Testis (tissue), 2 donors: ENCODE measurements at regions not wholly inside any gene's neighbourhood (a gene's known extent, or its start where the extent isn't known, plus 50 kb on each side); places are given as distances from the start of the nearest gene placed in this dataset.
A peak's percentile ranks its signal among the peaks of the same experiment; 100 is the strongest.

Source experiments
- DNase-seq: peaks from one replicate; pipeline ENCODE4 v3.0.0-alpha.2; 2019
- H3K27ac ChIP-seq, 2 donors: fragments of 200-600 bp; sonication (generic); one replicate each; pipeline ENCODE4 v1.5.1; 2019
- H3K27me3 ChIP-seq: fragments of 200-600 bp; sonication (generic); one replicate; pipeline ENCODE4 v1.5.1; 2019
- H3K36me3 ChIP-seq: fragments of 200-600 bp; sonication (generic); one replicate; pipeline ENCODE4 v1.5.1; 2017; ENCODE audit warnings: low read depth; ENCODE audit errors: missing control alignments
- H3K4me1 ChIP-seq: fragments of 200-600 bp; sonication (generic); one replicate; pipeline ENCODE4 v1.5.1; 2019
- H3K4me3 ChIP-seq, 2 donors: fragments of 200-600 bp; sonication (generic); one replicate each; pipeline ENCODE4 v1.5.1; 2017 to 2019
- H3K9me3 ChIP-seq: fragments of 200-600 bp; sonication (generic); one replicate; pipeline ENCODE4 v1.5.1; 2017
- CTCF ChIP-seq, 3 experiments: fragments of 450-650 bp in 2 of 3; fragments of 200-600 bp in 1 of 3; sonication (generic) in 1 of 3; IDR thresholded peaks; one replicate each; pipeline ENCODE4 v1.5.1; 2016 to 2019; ENCODE audit warnings: antibody characterized with exemption in 3 of 3, mild to moderate bottlenecking in 2 of 3, moderate library complexity in 1 of 3
- POLR2A ChIP-seq: fragments of 450-650 bp; IDR thresholded peaks from one replicate; pipeline ENCODE4 v1.6.1; 2017; ENCODE audit warnings: antibody characterized with exemption, mild to moderate bottlenecking, moderate library complexity
- WGBS, 2 donors: methylation state at CpG; one replicate each; pipeline ENCODE4 v1.1.5; 2018; 5-methylcytosine and 5-hydroxymethylcytosine counted together
- intact Hi-C: fragments of 100-400 bp; cut with DNase I; formaldehyde crosslinking; loops from one replicate; pipeline ENCODE4 v1.15.1; 2023; ENCODE audit warnings: low total_unique reads

DNA sequence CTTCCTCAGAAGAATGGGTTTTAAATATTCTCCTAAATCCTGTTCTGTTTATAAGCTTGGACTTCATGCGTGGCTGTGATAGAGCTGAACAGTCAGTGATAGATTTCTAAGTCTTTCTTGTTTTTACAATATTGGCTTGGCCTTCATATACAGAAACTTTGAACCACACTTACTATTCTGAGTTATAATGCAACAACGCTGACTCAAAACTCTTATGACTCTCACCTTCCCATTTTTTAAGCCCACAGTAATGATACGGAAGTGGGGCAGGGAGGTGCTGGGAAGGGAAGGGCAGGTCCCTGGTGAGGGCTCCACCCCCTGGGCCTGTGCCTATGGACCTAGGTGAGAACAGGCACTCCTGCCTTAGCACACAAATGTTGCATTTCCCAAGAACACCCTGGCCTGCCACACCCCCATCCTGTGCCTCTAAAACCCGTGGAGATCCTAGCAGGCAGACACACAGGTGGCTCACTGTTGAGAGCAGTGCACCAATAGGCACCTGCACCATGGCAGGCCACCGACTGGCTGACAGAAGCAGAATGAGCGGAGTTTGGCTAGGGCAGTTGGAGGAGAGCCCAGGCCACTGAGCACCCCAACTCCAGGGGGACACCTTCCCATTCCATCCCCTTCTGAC lies 376.7 kb downstream of the GABRG2 start:
- H3K27ac ChIP-seq = no peak overlapping the region
- no peaks in the 10 kb centered on the region for H3K36me3 ChIP-seq
- H3K9me3 ChIP-seq = no peaks in the 10 kb centered on the region
- no peak for DNase-seq
- TF ChIP-seq POLR2A (no peak), CTCF (IDR thresholded peaks at IDR 0.05) (no peak)
- H3K4me3 ChIP-seq = no peak overlapping the region
- H3K27me3 ChIP-seq = no peaks in the 10 kb centered on the region
- intact Hi-C loops = no loop called here
- no peaks in the 10 kb centered on the region for H3K4me1 ChIP-seq
- WGBS, 2 donors = 85 to 87% methylated on average over 3 to 6 of the region's 6 CpGs

DNA sequence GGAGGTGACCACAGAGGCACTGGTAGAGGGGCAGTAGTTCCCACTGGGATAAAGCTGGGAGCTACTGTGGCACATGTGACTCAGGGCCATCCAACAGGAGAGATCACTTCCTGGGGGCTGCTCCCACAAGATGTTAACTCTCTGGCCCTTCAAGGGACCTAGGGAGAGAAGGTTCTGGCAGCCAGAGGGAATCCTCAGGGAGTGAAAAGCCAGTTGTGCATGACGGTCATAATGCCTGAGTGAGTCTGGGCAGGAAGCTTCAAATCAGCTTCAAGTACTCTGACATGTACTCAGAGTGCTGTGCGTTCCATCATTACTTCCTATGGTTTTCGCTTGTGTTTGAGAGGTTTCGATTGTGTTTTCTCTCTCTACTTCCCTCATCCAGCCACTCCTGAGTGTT lies 388.5 kb downstream of the GABRG2 start:
- no peak overlapping the region for H3K4me3 ChIP-seq
- no peaks in the 10 kb centered on the region for H3K4me1 ChIP-seq
- H3K27ac ChIP-seq = no peak overlapping the region
- no peaks in the 10 kb centered on the region for H3K36me3 ChIP-seq
- intact Hi-C loops = no loop called here
- no peaks in the 10 kb centered on the region for H3K9me3 ChIP-seq
- TF ChIP-seq CTCF (IDR thresholded peaks at IDR 0.05) = no peak
- TF ChIP-seq POLR2A = no peak
- H3K27me3 ChIP-seq = no peaks in the 10 kb centered on the region
- 86 to 96% methylated on average over 4 of the region's 4 CpGs for WGBS, 2 donors
- no peak for DNase-seq

DNA sequence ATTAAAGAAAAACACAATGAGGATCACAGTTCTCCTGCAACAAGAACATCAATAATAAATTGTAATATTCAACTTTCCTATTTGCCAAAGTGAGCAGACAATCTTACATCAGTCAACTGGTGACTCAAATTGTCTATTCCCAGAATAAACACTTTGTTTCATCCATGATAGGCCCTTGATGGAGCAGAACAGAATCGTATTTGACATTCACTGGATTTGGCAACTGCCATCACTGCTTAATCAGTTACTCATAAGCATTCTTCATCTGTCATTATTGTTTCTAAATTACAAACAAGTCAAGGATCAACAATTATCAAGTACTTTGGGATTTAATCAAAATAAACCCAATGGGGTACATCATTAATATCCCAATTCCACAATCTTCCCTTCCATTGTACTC lies 398.4 kb downstream of the GABRG2 start:
- Histone ChIP-seq H3K4me3 (no peak overlapping the region), H3K27ac (no peak overlapping the region), H3K27me3 (no peaks in the 10 kb centered on the region), H3K4me1 (peaks cover 5% of the 10 kb centered on the region), H3K36me3 (no peaks in the 10 kb centered on the region), H3K9me3 (no peaks in the 10 kb centered on the region)
- 76 to 78% methylated on average over 1 of the region's 1 CpG for WGBS, 2 donors
- intact Hi-C loops = no loop called here
- no peak for DNase-seq
- TF ChIP-seq POLR2A (no peak), CTCF (IDR thresholded peaks at IDR 0.05) (no peak)

DNA sequence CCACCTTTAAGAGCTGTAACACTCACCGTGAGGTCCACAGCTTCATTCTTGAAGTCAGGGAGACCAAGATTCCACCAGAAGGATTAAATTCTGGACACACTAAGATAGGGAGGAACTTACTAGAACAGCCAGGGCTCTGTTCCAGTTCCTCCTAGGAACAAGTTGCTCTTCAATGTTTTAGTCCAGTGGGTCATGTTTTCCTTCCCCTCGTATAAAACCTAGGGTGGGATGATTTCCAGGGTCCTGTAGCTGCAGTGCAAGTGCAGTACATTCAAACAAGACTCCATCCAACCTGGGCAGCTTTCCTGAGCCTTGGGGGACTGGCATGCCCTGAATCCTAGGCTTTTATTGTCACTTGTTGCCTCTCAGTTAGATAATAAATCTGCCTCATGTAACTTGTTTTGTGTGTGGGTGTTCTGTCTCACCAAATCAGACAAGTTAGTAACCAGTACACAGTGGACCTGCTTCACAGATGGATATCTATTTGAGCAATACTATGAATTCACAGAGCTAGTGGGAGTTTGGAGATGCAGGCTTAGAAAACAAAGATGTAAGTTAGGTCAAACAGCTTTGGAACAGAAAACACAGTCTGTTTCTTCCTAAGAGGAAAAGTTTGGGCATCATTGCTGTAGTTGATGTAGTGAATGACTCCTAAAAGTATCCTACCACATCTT lies 405.6 kb downstream of the GABRG2 start:
- WGBS, 2 donors = 18 to 19% methylated on average over 2 of the region's 2 CpGs
- DNase-seq = peak; percentile 66

More for the DNA sequence above, 405.6 kb downstream of the GABRG2 start:
- Histone ChIP-seq H3K27me3 (no peaks in the 10 kb centered on the region), H3K27ac (peak overlapping the region; percentile 4 to 65), H3K4me3 (no peak overlapping the region), H3K36me3 (no peaks in the 10 kb centered on the region), H3K9me3 (no peaks in the 10 kb centered on the region), H3K4me1 (peaks cover 4% of the 10 kb centered on the region)
- TF ChIP-seq CTCF (IDR thresholded peaks at IDR 0.05) = no peak
- TF ChIP-seq POLR2A = no peak
- intact Hi-C loops = no loop called here
